ENCODE measurements at regions not wholly inside any gene's neighbourhood (a gene's known extent, or its start where the extent isn't known, plus 50 kb on each side); places are given as distances from the start of the nearest gene placed in this dataset.
"Not testable (repeated sequence)": the region's sequence is repeated elsewhere in the genome, so short reads cannot be mapped to it uniquely, and the experiment has no call there.

DNA sequence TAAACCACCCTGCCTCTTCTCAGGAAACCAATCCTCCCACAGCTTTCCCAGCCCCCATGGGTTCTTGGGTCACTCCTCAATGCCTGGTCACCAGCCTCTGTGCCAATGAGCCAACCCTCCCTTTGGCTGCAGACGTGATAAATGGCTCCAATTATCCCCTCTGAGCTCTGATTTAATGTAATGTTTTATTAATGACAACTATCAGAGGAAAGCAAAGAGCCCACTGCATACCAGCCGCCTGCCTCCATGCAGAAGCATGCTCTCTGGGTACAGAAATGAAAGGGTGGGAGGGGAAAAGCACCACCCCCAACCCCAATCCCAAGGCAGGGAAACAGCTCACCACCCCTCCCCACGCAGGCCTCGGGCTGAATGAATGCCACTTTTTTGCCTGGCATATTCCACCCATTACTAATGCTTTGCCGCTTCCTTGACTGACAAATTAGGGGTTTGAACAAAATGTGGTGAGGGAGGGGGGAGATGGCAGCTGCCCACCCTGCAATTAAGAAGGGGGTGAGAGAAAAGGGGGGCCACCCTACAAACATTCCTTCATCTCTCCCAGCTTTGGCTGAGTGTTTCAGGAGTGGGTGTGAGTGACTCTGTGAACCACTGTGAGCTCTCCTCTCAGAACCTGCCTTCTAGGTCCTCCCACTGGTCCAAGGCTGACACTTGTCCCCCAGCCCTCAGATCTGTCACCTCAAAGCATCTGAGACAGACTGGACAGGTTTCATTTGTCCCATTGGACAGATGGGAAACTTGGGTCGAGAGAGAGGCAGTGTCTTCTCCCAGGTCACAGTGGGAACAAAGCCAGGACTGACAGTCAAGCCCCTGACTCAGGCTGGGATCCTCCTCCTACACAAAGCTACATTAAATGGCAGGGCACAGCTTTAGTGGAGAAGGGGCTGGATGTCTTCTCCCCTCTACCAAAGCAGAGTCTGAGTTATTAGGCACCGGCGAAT lies 161.5 kb downstream of the TMEM132E start:
- H3K9me3 ChIP-seq (ENCODE audit: severe bottlenecking) = no peaks in the 10 kb centered on the region
- DNase-seq = no peak
- H3K27ac ChIP-seq = no peak overlapping the region
- H3K27me3 ChIP-seq (ENCODE audit: insufficient read depth, low read depth, severe bottlenecking) = no peaks in the 10 kb centered on the region
- no peak overlapping the region for H3K4me3 ChIP-seq (ENCODE audit: low read depth, low read length)
- TF ChIP-seq, protein P1, sequence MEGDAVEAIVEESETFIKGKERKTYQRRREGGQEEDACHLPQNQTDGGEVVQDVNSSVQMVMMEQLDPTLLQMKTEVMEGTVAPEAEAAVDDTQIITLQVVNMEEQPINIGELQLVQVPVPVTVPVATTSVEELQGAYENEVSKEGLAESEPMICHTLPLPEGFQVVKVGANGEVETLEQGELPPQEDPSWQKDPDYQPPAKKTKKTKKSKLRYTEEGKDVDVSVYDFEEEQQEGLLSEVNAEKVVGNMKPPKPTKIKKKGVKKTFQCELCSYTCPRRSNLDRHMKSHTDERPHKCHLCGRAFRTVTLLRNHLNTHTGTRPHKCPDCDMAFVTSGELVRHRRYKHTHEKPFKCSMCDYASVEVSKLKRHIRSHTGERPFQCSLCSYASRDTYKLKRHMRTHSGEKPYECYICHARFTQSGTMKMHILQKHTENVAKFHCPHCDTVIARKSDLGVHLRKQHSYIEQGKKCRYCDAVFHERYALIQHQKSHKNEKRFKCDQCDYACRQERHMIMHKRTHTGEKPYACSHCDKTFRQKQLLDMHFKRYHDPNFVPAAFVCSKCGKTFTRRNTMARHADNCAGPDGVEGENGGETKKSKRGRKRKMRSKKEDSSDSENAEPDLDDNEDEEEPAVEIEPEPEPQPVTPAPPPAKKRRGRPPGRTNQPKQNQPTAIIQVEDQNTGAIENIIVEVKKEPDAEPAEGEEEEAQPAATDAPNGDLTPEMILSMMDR (IDR thresholded peaks at IDR 0.05; ENCODE audit: low read depth, low read length) = no peak
- no peaks in the 10 kb centered on the region for H3K36me3 ChIP-seq

DNA sequence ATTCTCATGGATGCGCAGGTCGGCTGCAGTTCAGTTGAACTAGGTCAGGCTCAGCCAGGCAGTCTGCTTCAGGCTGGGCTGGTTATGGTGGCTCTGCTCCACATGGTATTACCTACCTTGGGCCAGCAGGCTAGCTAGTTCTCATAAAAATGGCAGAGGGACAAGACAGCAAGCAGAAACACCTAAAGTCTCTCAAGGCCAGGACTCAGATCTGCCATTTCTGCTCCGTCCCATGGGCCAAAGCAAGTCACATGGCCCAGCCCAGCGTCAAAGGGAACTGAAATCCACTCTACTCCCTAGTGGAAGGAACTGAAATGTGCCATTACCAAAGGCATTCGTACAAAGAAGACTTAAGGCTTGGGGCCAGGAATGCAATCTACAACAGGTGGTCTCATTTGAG lies 160.0 kb downstream of the TMEM132E start:
- Histone ChIP-seq H3K27ac (no peak overlapping the region), H3K4me3 (ENCODE audit: low read depth, low read length) (no peak overlapping the region), H3K27me3 (ENCODE audit: insufficient read depth, low read depth, severe bottlenecking) (no peaks in the 10 kb centered on the region), H3K9me3 (ENCODE audit: severe bottlenecking) (no peaks in the 10 kb centered on the region), H3K36me3 (no peaks in the 10 kb centered on the region)
- no peak for DNase-seq
- TF ChIP-seq, protein P1 (IDR thresholded peaks at IDR 0.05; ENCODE audit: low read depth, low read length) = no peak

DNA sequence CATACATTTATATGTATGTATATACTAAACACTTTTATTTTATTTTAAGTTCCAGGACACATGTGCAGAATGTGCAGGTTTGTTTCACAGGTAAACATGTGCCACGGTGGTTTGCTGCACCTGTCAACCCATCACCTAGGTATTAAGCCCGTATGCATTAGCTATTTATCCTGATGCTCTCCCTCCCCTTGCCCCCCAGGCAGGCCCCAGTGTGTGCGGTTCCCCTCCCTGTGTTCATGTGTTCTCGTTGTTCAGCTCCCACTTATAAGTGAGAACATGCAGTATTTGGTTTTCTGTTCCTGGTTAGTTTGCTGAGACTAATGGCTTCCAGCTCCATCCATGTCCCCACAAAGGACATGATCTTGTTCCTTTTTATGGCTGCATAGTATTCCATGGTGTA lies 158.3 kb downstream of the TMEM132E start:
- H3K27ac ChIP-seq; H3K27me3 ChIP-seq (ENCODE audit: insufficient read depth, low read depth, severe bottlenecking); H3K9me3 ChIP-seq (ENCODE audit: severe bottlenecking); H3K4me3 ChIP-seq (ENCODE audit: low read depth, low read length); DNase-seq; H3K36me3 ChIP-seq: not testable (repeated sequence)

DNA sequence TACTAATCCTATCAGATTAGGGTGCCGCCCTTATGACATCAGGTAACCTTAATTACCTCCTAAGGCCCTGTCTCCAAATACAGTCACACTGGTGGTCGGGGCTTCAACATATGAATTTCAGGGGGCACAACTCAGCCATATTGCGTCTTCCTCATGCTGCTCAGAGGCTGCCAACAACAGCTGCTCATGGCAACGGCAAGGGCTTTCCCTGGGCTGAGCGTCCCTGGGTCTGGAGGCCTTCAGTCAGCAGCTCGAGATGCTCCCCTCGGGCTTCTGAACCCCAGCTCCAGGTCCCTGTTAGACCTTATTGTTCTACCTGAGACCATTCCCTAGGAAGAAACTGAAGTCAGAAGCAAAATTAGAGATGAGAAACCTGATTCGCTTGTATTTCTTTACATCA lies 157.2 kb downstream of the TMEM132E start:
- no peak overlapping the region for H3K27ac ChIP-seq
- no peaks in the 10 kb centered on the region for H3K36me3 ChIP-seq
- peaks cover 1% of the 10 kb centered on the region for H3K9me3 ChIP-seq (ENCODE audit: severe bottlenecking)
- no peaks in the 10 kb centered on the region for H3K27me3 ChIP-seq (ENCODE audit: insufficient read depth, low read depth, severe bottlenecking)
- no peak overlapping the region for H3K4me3 ChIP-seq (ENCODE audit: low read depth, low read length)
- no peak for DNase-seq
- TF ChIP-seq, protein P1 (IDR thresholded peaks at IDR 0.05; ENCODE audit: low read depth, low read length) = no peak

DNA sequence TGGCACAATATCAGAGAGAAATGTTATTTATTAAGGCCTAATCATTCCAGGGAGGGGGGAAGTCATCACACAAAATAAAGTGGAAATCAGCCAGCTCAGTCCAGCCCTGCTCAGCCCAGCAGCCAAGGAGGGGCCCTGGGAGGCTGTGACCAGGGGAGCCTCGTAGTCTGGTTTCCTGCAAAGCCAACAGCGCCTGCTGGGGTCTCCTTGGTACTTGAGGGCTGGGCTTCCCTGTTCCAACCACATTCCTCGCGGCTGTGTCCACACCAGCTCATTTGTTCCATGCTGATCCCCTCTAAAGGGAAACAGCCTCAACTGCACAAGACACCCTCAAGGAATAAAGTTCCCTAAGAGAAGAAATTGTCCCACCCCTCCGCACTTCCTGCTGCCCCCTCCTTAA lies 154.0 kb downstream of the TMEM132E start:
- Histone ChIP-seq H3K9me3 (ENCODE audit: severe bottlenecking) (peaks cover 5% of the 10 kb centered on the region), H3K36me3 (no peaks in the 10 kb centered on the region), H3K27me3 (ENCODE audit: insufficient read depth, low read depth, severe bottlenecking) (no peaks in the 10 kb centered on the region), H3K4me3 (ENCODE audit: low read depth, low read length) (no peak overlapping the region), H3K27ac (no peak overlapping the region)
- TF ChIP-seq, protein P1 (IDR thresholded peaks at IDR 0.05; ENCODE audit: low read depth, low read length) = no peak
- DNase-seq = no peak

DNA sequence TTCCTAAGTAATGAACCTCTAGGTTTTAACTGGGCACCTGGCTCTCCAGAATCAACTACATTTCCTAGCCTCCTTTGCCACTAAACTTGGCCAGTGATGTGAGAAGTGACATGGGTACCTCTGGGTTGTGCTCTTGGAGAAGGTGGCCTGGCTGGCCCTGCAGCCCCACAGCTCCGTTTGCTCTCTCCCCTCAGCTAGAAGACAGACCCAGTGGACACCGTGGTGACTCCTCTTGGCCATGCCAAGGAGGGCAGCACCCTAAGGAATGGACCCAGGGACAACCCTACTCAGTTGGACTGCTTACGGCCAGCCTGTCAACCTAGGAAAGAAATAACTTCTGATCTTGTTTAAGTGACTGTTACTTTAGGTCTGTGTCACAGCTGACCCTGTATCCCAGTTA lies 151.4 kb downstream of the TMEM132E start:
- no peak overlapping the region for H3K27ac ChIP-seq
- TF ChIP-seq, protein P1 (IDR thresholded peaks at IDR 0.05; ENCODE audit: low read depth, low read length) = no peak
- H3K9me3 ChIP-seq (ENCODE audit: severe bottlenecking) = peaks cover 5% of the 10 kb centered on the region
- no peaks in the 10 kb centered on the region for H3K36me3 ChIP-seq
- no peak overlapping the region for H3K4me3 ChIP-seq (ENCODE audit: low read depth, low read length)
- DNase-seq = no peak
- no peaks in the 10 kb centered on the region for H3K27me3 ChIP-seq (ENCODE audit: insufficient read depth, low read depth, severe bottlenecking)

Data from WERI-Rb-1 (cell line).